IMR-90 (cell line): ENCODE measurements at regions not wholly inside any gene's neighbourhood (a gene's known extent, or its start where the extent isn't known, plus 50 kb on each side); places are given as distances from the start of the nearest gene placed in this dataset.

Experiments used
- ATAC-seq: fragments of 200-7000 bp; cut with Tn5 transposase; 2 replicates; pipeline ENCODE4 v1.9.1; 2020; ENCODE audit warnings: low read depth, mild to moderate bottlenecking, moderate library complexity
- BruUV-seq: library from RNA; stranded (reverse); fragments of 400-500 nt; replicated peaks from 2 replicates; lab custom pipeline; 2021; lab: Mats Ljungman, UMichigan
- CTCF ChIA-PET: fragments of 300-600 bp; formaldehyde crosslinking; extraction: SDS; loops from one replicate; lab custom pipeline; 2021; ENCODE audit warnings: antibody characterized with exemption; lab: Yijun Ruan, JAX
- POLR2A ChIA-PET: fragments of 300-600 bp; sonication (Branson Sonifier 250); formaldehyde crosslinking; loops from one replicate; lab custom pipeline; 2022; ENCODE audit warnings: antibody characterized with exemption; ENCODE audit not compliant: unreplicated experiment; lab: Charles Lee
- DNase-seq: peaks from one replicate; pipeline ENCODE4 v3.0.0; 2013
- H2AFZ ChIP-seq: replicated peaks from 2 replicates; pipeline ENCODE3; 2013; ENCODE audit warnings: low read length, mild to moderate bottlenecking; ENCODE audit not compliant: poor library complexity
- H2AK5ac ChIP-seq: 2 replicates; pipeline ENCODE4 v1.6.1; 2013; ENCODE audit warnings: low read depth, low read length, inconsistent platforms
- H2AK9ac ChIP-seq: replicated peaks from 2 replicates; pipeline ENCODE3; 2013; ENCODE audit warnings: mild to moderate bottlenecking, low read depth, low read length, moderate library complexity; ENCODE audit not compliant: poor library complexity
- H2BK120ac ChIP-seq: 2 replicates; pipeline ENCODE4 v1.6.1; 2013; ENCODE audit warnings: low read depth, low read length, inconsistent platforms
- H2BK15ac ChIP-seq: 3 replicates; pipeline ENCODE4 v1.6.1; 2013; ENCODE audit warnings: low read depth, low read length, inconsistent platforms
- H2BK20ac ChIP-seq: 2 replicates; pipeline ENCODE4 v1.6.1; 2013; ENCODE audit warnings: low read depth, mild to moderate bottlenecking, inconsistent platforms, low read length, moderate library complexity
- H2BK5ac ChIP-seq: 2 replicates; pipeline ENCODE4 v1.6.1; 2013; ENCODE audit warnings: mild to moderate bottlenecking, low read depth, low read length, inconsistent platforms; ENCODE audit not compliant: poor library complexity, severe bottlenecking
- H3K14ac ChIP-seq: replicated peaks from 2 replicates; pipeline ENCODE4 v1.6.1; 2013; ENCODE audit warnings: low read depth, low read length, inconsistent platforms
- H3K18ac ChIP-seq: 2 replicates; pipeline ENCODE4 v1.6.1; 2013; ENCODE audit warnings: low read depth, low read length, control low read depth
- H3K23ac ChIP-seq: 2 replicates; pipeline ENCODE4 v1.6.1; 2013; ENCODE audit warnings: low read depth, low read length, inconsistent platforms
- H3K27ac ChIP-seq: 2 replicates; pipeline ENCODE4 v1.5.1; 2013; ENCODE audit warnings: mild to moderate bottlenecking, control low read depth, low read length; ENCODE audit not compliant: insufficient read depth
- H3K27me3 ChIP-seq: 2 replicates; pipeline ENCODE4 v1.6.1; 2013; ENCODE audit warnings: low read length; ENCODE audit not compliant: control insufficient read depth, insufficient read depth
- H3K36me3 ChIP-seq: 2 replicates; pipeline ENCODE4 v1.6.1; 2013; ENCODE audit warnings: low read length, mixed read lengths; ENCODE audit not compliant: control insufficient read depth, insufficient read depth
- H3K4ac ChIP-seq: 2 replicates; pipeline ENCODE4 v1.6.1; 2013; ENCODE audit warnings: low read depth, low read length, inconsistent platforms
- H3K4me1 ChIP-seq: 2 replicates; pipeline ENCODE4 v1.6.1; 2013; ENCODE audit warnings: low read length, mixed read lengths; ENCODE audit not compliant: control insufficient read depth, insufficient read depth
- H3K4me2 ChIP-seq: 2 replicates; pipeline ENCODE4 v1.6.1; 2013; ENCODE audit warnings: low read depth, mild to moderate bottlenecking, control low read depth, low read length, moderate library complexity
- H3K4me3 ChIP-seq: 2 replicates; pipeline ENCODE4 v1.5.1; 2013; ENCODE audit warnings: low read depth, mild to moderate bottlenecking, control low read depth, low read length, moderate library complexity; ENCODE audit not compliant: insufficient read depth
- H3K56ac ChIP-seq: 2 replicates; pipeline ENCODE4 v1.6.1; 2013; ENCODE audit warnings: low read length, inconsistent platforms; ENCODE audit not compliant: insufficient read depth; ENCODE audit errors: extremely low read depth
- H3K79me1 ChIP-seq, 2 experiments: 2 replicates each; pipeline ENCODE4 v1.6.1; 2013; ENCODE audit warnings: low read length in 2 of 2, inconsistent platforms in 1 of 2, low read depth in 1 of 2
- H3K9ac ChIP-seq: 2 replicates; pipeline ENCODE4 v1.6.1; 2013; ENCODE audit warnings: low read depth, low read length, control low read depth
- H3K9me1 ChIP-seq: 2 replicates; pipeline ENCODE4 v1.6.1; 2013; ENCODE audit warnings: low read length, inconsistent platforms; ENCODE audit not compliant: insufficient read depth
- H3K9me3 ChIP-seq: 2 replicates; pipeline ENCODE4 v1.6.1; 2013; ENCODE audit warnings: low read length; ENCODE audit not compliant: control insufficient read depth, insufficient read depth
- H4K20me1 ChIP-seq: 2 replicates; pipeline ENCODE4 v1.6.1; 2013; ENCODE audit warnings: low read length, inconsistent platforms; ENCODE audit not compliant: insufficient read depth
- H4K5ac ChIP-seq: 2 replicates; pipeline ENCODE4 v1.6.1; 2013; ENCODE audit warnings: mild to moderate bottlenecking, low read depth, low read length, control low read depth
- H4K8ac ChIP-seq, 2 experiments: 2 replicates each; pipeline ENCODE4 v1.6.1; 2013; ENCODE audit warnings: low read depth in 2 of 2, low read length in 2 of 2, control low read depth in 1 of 2, inconsistent platforms in 1 of 2
- H4K91ac ChIP-seq: 2 replicates; pipeline ENCODE4 v1.6.1; 2013; ENCODE audit warnings: low read depth, low read length, inconsistent platforms; ENCODE audit not compliant: insufficient read depth
- FOS ChIP-seq: fragments of 150-350 bp; IDR thresholded peaks from 2 replicates; pipeline ENCODE4 v1.6.1; 2016; ENCODE audit warnings: low read depth, low read length
- MXI1 ChIP-seq: IDR thresholded peaks from 2 replicates; pipeline ENCODE4 v1.6.1; 2012; ENCODE audit warnings: low read depth, mild to moderate bottlenecking, low read length, moderate library complexity, borderline replicate concordance
- NFE2L2 ChIP-seq: fragments of 150-350 bp; IDR thresholded peaks from 2 replicates; pipeline ENCODE4 v1.6.1; 2016; ENCODE audit warnings: low read depth, mild to moderate bottlenecking, low read length
- POLR2A ChIP-seq: IDR thresholded peaks from 2 replicates; pipeline ENCODE4 v1.6.1; 2012; ENCODE audit warnings: mild to moderate bottlenecking, low read depth, low read length
- WGBS, 2 experiments: methylation state at CpG; one replicate each; pipeline versions ENCODE4 v1.1.5 to v1.1.7; 2013; ENCODE audit warnings: missing lambda C conversion rate in 2 of 2; ENCODE audit not compliant: insufficient read length in 1 of 2; ENCODE audit errors: extremely low coverage in 2 of 2; 5-methylcytosine and 5-hydroxymethylcytosine counted together
- dilution Hi-C: fragments of 300-500 bp; cut with HindIII; formaldehyde crosslinking; loops from one replicate; pipeline ENCODE4 v1.14.3; 2018; ENCODE audit warnings: low sequenced_read_pairs; ENCODE audit not compliant: unreplicated experiment
- in situ Hi-C: fragments of 300-500 bp; cut with MboI; formaldehyde crosslinking; loops from 3 replicates; pipeline ENCODE4 v1.14.3; 2019; ENCODE audit warnings: low sequenced_read_pairs, inconsistent platforms, mixed read lengths
- intact Hi-C: fragments of 100-400 bp; cut with micrococcal nuclease; formaldehyde crosslinking; loops from 2 replicates; pipeline ENCODE4 v1.10.0; 2022

DNA sequence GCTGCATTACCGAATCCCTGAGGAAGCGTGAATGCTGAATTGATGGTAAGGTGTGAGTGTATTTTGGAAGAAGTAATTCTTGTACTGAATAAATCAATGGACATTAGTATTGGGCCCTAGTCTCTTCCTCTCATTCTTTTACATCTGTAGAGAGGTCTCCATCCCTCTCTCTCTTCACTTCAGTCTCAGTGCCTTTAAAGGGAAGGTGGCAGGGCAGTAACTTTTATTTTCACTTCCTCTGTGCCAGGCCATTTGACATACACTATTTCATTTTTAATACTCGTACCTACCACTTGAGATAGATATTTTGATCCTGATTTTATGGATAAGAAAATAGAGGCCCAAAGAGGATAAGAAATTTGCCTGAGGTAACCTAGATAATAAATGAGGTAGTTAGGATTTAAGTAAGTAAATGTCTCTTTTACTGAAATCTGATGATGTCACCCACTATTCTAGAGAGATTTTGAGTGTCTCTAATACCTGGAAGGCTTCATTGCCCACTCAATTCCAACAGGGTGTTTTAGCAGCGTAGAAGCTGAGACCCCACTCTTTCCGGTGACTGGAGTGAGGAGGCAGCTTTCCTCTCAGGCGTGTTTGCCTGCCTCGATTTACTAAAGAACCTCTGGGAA is 177.9 kb upstream of the PRICKLE1 start:
- no peak overlapping the region for H3K27ac ChIP-seq
- no TSS peak for BruUV-seq
- CTCF ChIA-PET: no interaction called here

More for the DNA sequence above, 177.9 kb upstream of the PRICKLE1 start:
- Histone ChIP-seq H2BK15ac (no peak overlapping the region), H3K56ac (no peak overlapping the region), H3K18ac (no peak overlapping the region), H3K79me1 (no peaks in the 10 kb centered on the region), H3K27me3 (no peaks in the 10 kb centered on the region; the same call in 1 of the 2 replicates), H4K20me1 (no peaks in the 10 kb centered on the region), H2BK120ac (no peak overlapping the region), H2AK5ac (no peak overlapping the region), H3K4me2 (no peak overlapping the region), H3K9ac (no peak overlapping the region), H3K4ac (no peak overlapping the region), H4K91ac (no peak overlapping the region), H2BK5ac (no peak overlapping the region), H3K4me1 (no peaks in the 10 kb centered on the region), H3K23ac (no peak overlapping the region), H4K5ac (no peak overlapping the region), H4K8ac (no peak overlapping the region), H3K14ac (no peak overlapping the region), H2AFZ (no peak overlapping the region), H3K9me1 (no peaks in the 10 kb centered on the region), H3K4me3 (no peak overlapping the region), H2BK20ac (no peak overlapping the region), H2AK9ac (no peak overlapping the region), H3K9me3 (peaks cover 5% of the 10 kb centered on the region; the same call in 1 of the 2 replicates), H3K36me3 (no peaks in the 10 kb centered on the region)
- dilution Hi-C loops: no loop called here
- no peak for TF ChIP-seq MXI1
- no peak for TF ChIP-seq FOS
- TF ChIP-seq NFE2L2: no peak
- no peak for TF ChIP-seq POLR2A
- POLR2A ChIA-PET: no interaction called here
- in situ Hi-C loops: no loop called here
- WGBS, 2 experiments: 82% methylated on average over 3 of the region's 7 CpGs; no CpG with 5 or more reads in 1 of the 2 experiments
- no peak for ATAC-seq
- intact Hi-C loops: no loop called here
- no peak for DNase-seq
